Pulmonary artery endothelial cell (primary cell): ENCODE measurements at regions not wholly inside any gene's neighbourhood (a gene's known extent, or its start where the extent isn't known, plus 50 kb on each side); places are given as distances from the start of the nearest gene placed in this dataset.

ENCODE experiments used
- DNase-seq: peaks from one replicate; pipeline ENCODE4 v3.0.0-alpha.2; 2011; ENCODE audit warnings: low read depth, low spot score

- DNase-seq, result peak; percentile 7
These were observed 72.8 kb upstream of the ASTN2 start for GRCh38 chr9:117487555-117488175.

- no peak for DNase-seq
These were observed 71.6 kb upstream of the ASTN2 start for GRCh38 chr9:117486426-117486825.

- no peak for DNase-seq
These were observed 70.3 kb upstream of the ASTN2 start for GRCh38 chr9:117485176-117485575.

- no peak for DNase-seq
These were observed 65.9 kb upstream of the ASTN2 start for GRCh38 chr9:117480729-117481128.

GRCh38 chr9:117480253-117480652 lies 65.4 kb upstream of the ASTN2 start:
- DNase-seq, result no peak

GRCh38 chr9:117473293-117473692 lies 58.4 kb upstream of the ASTN2 start:
- DNase-seq, result no peak

GRCh38 chr9:117470902-117471301 lies 56.0 kb upstream of the ASTN2 start:
- no peak for DNase-seq

- no peak for DNase-seq
These were observed 55.6 kb upstream of the ASTN2 start for GRCh38 chr9:117470455-117470854.

- no peak for DNase-seq
These were observed 51.3 kb upstream of the ASTN2 start for GRCh38 chr9:117466111-117466510.

GRCh38 chr9:117465706-117466105 lies 50.8 kb upstream of the ASTN2 start:
- no peak for DNase-seq

- DNase-seq, result no peak
These were observed 50.2 kb upstream of the ASTN2 start for GRCh38 chr9:117464941-117465616.
